ENCODE measurements at regions not wholly inside any gene's neighbourhood (a gene's known extent, or its start where the extent isn't known, plus 50 kb on each side); places are given as distances from the start of the nearest gene placed in this dataset.

GRCh38 chr4:32429151-32429550 lies 1709.0 kb downstream of the PCDH7 start:
- Mint-ChIP-seq H3K27ac (ENCODE audit: low read depth) (no peak overlapping the region), H3K4me3 (no peak overlapping the region), H3K36me3 (ENCODE audit: insufficient read depth) (no peaks in the 10 kb centered on the region), H3K27me3 (no peaks in the 10 kb centered on the region), H3K4me1 (no peaks in the 10 kb centered on the region), H3K9me3 (peaks cover 40% of the 10 kb centered on the region)
- DNase-seq (ENCODE audit: low spot score in 2 of 2) (no peak), ATAC-seq (replicated peaks; ENCODE audit: extremely low read depth, poor library complexity, severe bottlenecking) (no peak)

GRCh38 chr4:32435308-32435707 lies 1715.1 kb downstream of the PCDH7 start:
- Mint-ChIP-seq H3K27me3 (no peaks in the 10 kb centered on the region), H3K9me3 (peaks cover 24% of the 10 kb centered on the region), H3K36me3 (ENCODE audit: insufficient read depth) (no peaks in the 10 kb centered on the region), H3K4me1 (no peaks in the 10 kb centered on the region), H3K4me3 (no peak overlapping the region), H3K27ac (ENCODE audit: low read depth) (no peak overlapping the region)
- no peak for ATAC-seq (replicated peaks; ENCODE audit: extremely low read depth, poor library complexity, severe bottlenecking)
- DNase-seq (ENCODE audit: low spot score in 2 of 2), result no peak

- ATAC-seq (replicated peaks; ENCODE audit: extremely low read depth, poor library complexity, severe bottlenecking) (no peak), DNase-seq (ENCODE audit: low spot score in 2 of 2) (no peak)
- Mint-ChIP-seq H3K4me1 (no peaks in the 10 kb centered on the region), H3K36me3 (ENCODE audit: insufficient read depth) (no peaks in the 10 kb centered on the region), H3K27ac (ENCODE audit: low read depth) (no peak overlapping the region), H3K9me3 (peaks cover 24% of the 10 kb centered on the region), H3K4me3 (no peak overlapping the region), H3K27me3 (no peaks in the 10 kb centered on the region)
Measured at GRCh38 chr4:32436816-32437215, 1716.6 kb downstream of the PCDH7 start.

- H3K9me3 Mint-ChIP-seq, result peaks cover 5% of the 10 kb centered on the region
- no peak overlapping the region for H3K27ac Mint-ChIP-seq (ENCODE audit: low read depth)
- no peaks in the 10 kb centered on the region for H3K36me3 Mint-ChIP-seq (ENCODE audit: insufficient read depth)
- no peaks in the 10 kb centered on the region for H3K4me1 Mint-ChIP-seq
- DNase-seq (ENCODE audit: low spot score in 2 of 2) (no peak), ATAC-seq (replicated peaks; ENCODE audit: extremely low read depth, poor library complexity, severe bottlenecking) (no peak)
- no peak overlapping the region for H3K4me3 Mint-ChIP-seq
- no peaks in the 10 kb centered on the region for H3K27me3 Mint-ChIP-seq
Measured at GRCh38 chr4:32440391-32440790, 1720.2 kb downstream of the PCDH7 start.

GRCh38 chr4:32454482-32454881 lies 1734.3 kb downstream of the PCDH7 start:
- Mint-ChIP-seq H3K36me3 (ENCODE audit: insufficient read depth) (peaks cover 2% of the 10 kb centered on the region), H3K4me1 (no peaks in the 10 kb centered on the region), H3K4me3 (no peak overlapping the region), H3K9me3 (peaks cover 19% of the 10 kb centered on the region), H3K27me3 (no peaks in the 10 kb centered on the region), H3K27ac (ENCODE audit: low read depth) (no peak overlapping the region)
- ATAC-seq (replicated peaks; ENCODE audit: extremely low read depth, poor library complexity, severe bottlenecking) (no peak), DNase-seq (ENCODE audit: low spot score in 2 of 2) (no peak)

GRCh38 chr4:32455231-32455630 lies 1735.1 kb downstream of the PCDH7 start:
- H3K4me3 Mint-ChIP-seq, result no peak overlapping the region
- no peaks in the 10 kb centered on the region for H3K27me3 Mint-ChIP-seq
- peaks cover 2% of the 10 kb centered on the region for H3K36me3 Mint-ChIP-seq (ENCODE audit: insufficient read depth)
- no peak for DNase-seq (ENCODE audit: low spot score in 2 of 2)
- ATAC-seq (replicated peaks; ENCODE audit: extremely low read depth, poor library complexity, severe bottlenecking), result no peak
- H3K27ac Mint-ChIP-seq (ENCODE audit: low read depth), result no peak overlapping the region
- no peaks in the 10 kb centered on the region for H3K4me1 Mint-ChIP-seq
- peaks cover 18% of the 10 kb centered on the region for H3K9me3 Mint-ChIP-seq

- DNase-seq (ENCODE audit: low spot score in 2 of 2) (no peak), ATAC-seq (replicated peaks; ENCODE audit: extremely low read depth, poor library complexity, severe bottlenecking) (no peak)
- Mint-ChIP-seq H3K27me3 (no peaks in the 10 kb centered on the region), H3K27ac (ENCODE audit: low read depth) (no peak overlapping the region), H3K4me3 (no peak overlapping the region), H3K36me3 (ENCODE audit: insufficient read depth) (no peaks in the 10 kb centered on the region), H3K9me3 (peaks cover 13% of the 10 kb centered on the region), H3K4me1 (no peaks in the 10 kb centered on the region)
Measured at GRCh38 chr4:32460972-32461371, 1740.8 kb downstream of the PCDH7 start.

- Mint-ChIP-seq H3K9me3 (peaks cover 6% of the 10 kb centered on the region), H3K36me3 (ENCODE audit: insufficient read depth) (no peaks in the 10 kb centered on the region), H3K27ac (ENCODE audit: low read depth) (no peak overlapping the region), H3K4me3 (no peak overlapping the region), H3K27me3 (no peaks in the 10 kb centered on the region), H3K4me1 (no peaks in the 10 kb centered on the region)
- ATAC-seq (replicated peaks; ENCODE audit: extremely low read depth, poor library complexity, severe bottlenecking) (no peak), DNase-seq (ENCODE audit: low spot score in 2 of 2) (no peak)
Measured at GRCh38 chr4:32462944-32463343, 1742.8 kb downstream of the PCDH7 start.

GRCh38 chr4:32470087-32470585 lies 1750.0 kb downstream of the PCDH7 start:
- H3K36me3 Mint-ChIP-seq (ENCODE audit: insufficient read depth), result no peaks in the 10 kb centered on the region
- ATAC-seq (replicated peaks; ENCODE audit: extremely low read depth, poor library complexity, severe bottlenecking) (no peak), DNase-seq (ENCODE audit: low spot score in 2 of 2) (no peak)
- no peak overlapping the region for H3K27ac Mint-ChIP-seq (ENCODE audit: low read depth)
- H3K4me3 Mint-ChIP-seq, result no peak overlapping the region
- peaks cover 6% of the 10 kb centered on the region for H3K9me3 Mint-ChIP-seq
- no peaks in the 10 kb centered on the region for H3K27me3 Mint-ChIP-seq
- H3K4me1 Mint-ChIP-seq, result no peaks in the 10 kb centered on the region

GRCh38 chr4:32472918-32473317 lies 1752.7 kb downstream of the PCDH7 start:
- H3K4me3 Mint-ChIP-seq, result no peak overlapping the region
- ATAC-seq (replicated peaks; ENCODE audit: extremely low read depth, poor library complexity, severe bottlenecking) (no peak), DNase-seq (ENCODE audit: low spot score in 2 of 2) (no peak)
- H3K27ac Mint-ChIP-seq (ENCODE audit: low read depth), result no peak overlapping the region
- H3K27me3 Mint-ChIP-seq, result no peaks in the 10 kb centered on the region
- no peaks in the 10 kb centered on the region for H3K4me1 Mint-ChIP-seq
- H3K9me3 Mint-ChIP-seq, result peaks cover 13% of the 10 kb centered on the region
- H3K36me3 Mint-ChIP-seq (ENCODE audit: insufficient read depth), result no peaks in the 10 kb centered on the region

GRCh38 chr4:32475710-32476109 lies 1755.5 kb downstream of the PCDH7 start:
- Mint-ChIP-seq H3K27ac (ENCODE audit: low read depth) (no peak overlapping the region), H3K9me3 (peaks cover 13% of the 10 kb centered on the region)

GRCh38 chr4:32477518-32477917 lies 1757.3 kb downstream of the PCDH7 start:
- H3K4me3 Mint-ChIP-seq, result no peak overlapping the region
- ATAC-seq (replicated peaks; ENCODE audit: extremely low read depth, poor library complexity, severe bottlenecking) (no peak), DNase-seq (ENCODE audit: low spot score in 2 of 2) (no peak)
- no peaks in the 10 kb centered on the region for H3K27me3 Mint-ChIP-seq
- no peak overlapping the region for H3K27ac Mint-ChIP-seq (ENCODE audit: low read depth)
- H3K36me3 Mint-ChIP-seq (ENCODE audit: insufficient read depth), result no peaks in the 10 kb centered on the region
- no peaks in the 10 kb centered on the region for H3K4me1 Mint-ChIP-seq
- H3K9me3 Mint-ChIP-seq, result peaks cover 10% of the 10 kb centered on the region

More at GRCh38 chr4:32475710-32476109, 1755.5 kb downstream of the PCDH7 start:
- H3K4me1 Mint-ChIP-seq, result no peaks in the 10 kb centered on the region
- DNase-seq (ENCODE audit: low spot score in 2 of 2) (no peak), ATAC-seq (replicated peaks; ENCODE audit: extremely low read depth, poor library complexity, severe bottlenecking) (no peak)
- H3K36me3 Mint-ChIP-seq (ENCODE audit: insufficient read depth), result no peaks in the 10 kb centered on the region
- H3K4me3 Mint-ChIP-seq, result no peak overlapping the region
- no peaks in the 10 kb centered on the region for H3K27me3 Mint-ChIP-seq

GRCh38 chr4:32485956-32486355 lies 1765.8 kb downstream of the PCDH7 start:
- DNase-seq (ENCODE audit: low spot score in 2 of 2) (no peak), ATAC-seq (replicated peaks; ENCODE audit: extremely low read depth, poor library complexity, severe bottlenecking) (no peak)
- Mint-ChIP-seq H3K4me3 (no peak overlapping the region), H3K4me1 (no peaks in the 10 kb centered on the region), H3K36me3 (ENCODE audit: insufficient read depth) (no peaks in the 10 kb centered on the region), H3K27me3 (no peaks in the 10 kb centered on the region), H3K27ac (ENCODE audit: low read depth) (no peak overlapping the region), H3K9me3 (peaks cover 15% of the 10 kb centered on the region)

- Mint-ChIP-seq H3K9me3 (peaks cover 14% of the 10 kb centered on the region), H3K36me3 (ENCODE audit: insufficient read depth) (no peaks in the 10 kb centered on the region), H3K27me3 (no peaks in the 10 kb centered on the region)
Measured at GRCh38 chr4:32488690-32489089, 1768.5 kb downstream of the PCDH7 start.

More at GRCh38 chr4:32488690-32489089, 1768.5 kb downstream of the PCDH7 start:
- no peak for DNase-seq (ENCODE audit: low spot score in 2 of 2)
- H3K27ac Mint-ChIP-seq (ENCODE audit: low read depth), result no peak overlapping the region
- no peak overlapping the region for H3K4me3 Mint-ChIP-seq
- H3K4me1 Mint-ChIP-seq, result no peaks in the 10 kb centered on the region
- no peak for ATAC-seq (replicated peaks; ENCODE audit: extremely low read depth, poor library complexity, severe bottlenecking)
